K562 (cell line): ENCODE measurements at regions not wholly inside any gene's neighbourhood (a gene's known extent, or its start where the extent isn't known, plus 50 kb on each side); places are given as distances from the start of the nearest gene placed in this dataset.

Experiments
- ATAC-seq: fragments of 200-7000 bp; cut with Tn5 transposase; 3 replicates; pipeline ENCODE4 v1.9.1; 2020; ENCODE audit warnings: moderate library complexity
- BruUV-seq: library from RNA; stranded (reverse); fragments of 400-500 nt; replicated peaks from 2 replicates; lab custom pipeline; 2021; lab: Mats Ljungman, UMichigan
- CTCF ChIA-PET: fragments of 300-600 bp; formaldehyde crosslinking; extraction: SDS; loops from one replicate; lab custom pipeline; 2021; ENCODE audit warnings: low intra/inter-chr PET ratio; lab: Yijun Ruan, JAX
- POLR2A ChIA-PET: fragments of 300-600, 350-650 bp; sonication (Branson Sonifier 250); formaldehyde crosslinking; extraction: SDS; loops from one replicate; lab custom pipeline; 2021; ENCODE audit warnings: antibody characterized with exemption, inconsistent platforms; lab: Yijun Ruan, JAX
- DNase-seq, 4 experiments: peaks; one replicate each; pipeline versions ENCODE4 v3.0.0 to v3.0.0-alpha.2; 2011 to 2018; ENCODE audit warnings: low spot score in 3 of 4, mixed read lengths in 3 of 4; ENCODE audit errors: extremely low read depth in 1 of 4
- FAIRE-seq: peaks from 2 replicates; lab custom pipeline; 2011; peaks lifted over from hg19 to GRCh38; lab: Jason Lieb, UNC
- H2AFZ ChIP-seq: 2 replicates; pipeline ENCODE4 v1.6.0; 2011; ENCODE audit warnings: low read depth, low read length, control low read depth, inconsistent platforms
- H3K27ac ChIP-seq: fragments of 200-600 bp; 3 replicates; pipeline ENCODE4 v1.8.0; 2011; ENCODE audit warnings: low read depth, mild to moderate bottlenecking, control low read depth, inconsistent platforms, low read length, moderate library complexity, mixed read lengths; ENCODE audit errors: extremely low read depth
- H3K27me3 ChIP-seq, 2 experiments: fragments of 300-600 bp in 1 of 2; 2 replicates in 1 of 2; 3 replicates in 1 of 2; pipeline versions ENCODE4 v1.6.0 to v1.8.0; 2011; ENCODE audit warnings: inconsistent platforms in 2 of 2, low read length in 2 of 2, mild to moderate bottlenecking in 1 of 2, mixed read lengths in 1 of 2, moderate library complexity in 1 of 2; ENCODE audit not compliant: control insufficient read depth in 2 of 2, insufficient read depth in 2 of 2
- H3K36me3 ChIP-seq: fragments of 300-600 bp; 3 replicates; pipeline ENCODE4 v1.8.0; 2011; ENCODE audit warnings: mild to moderate bottlenecking, low read length, inconsistent platforms; ENCODE audit not compliant: control insufficient read depth, insufficient read depth
- H3K4me1 ChIP-seq, 2 experiments: fragments of 200-600 bp in 1 of 2; replicated peaks in 1 of 2; 2 replicates in 1 of 2; 3 replicates in 1 of 2; pipeline versions ENCODE4 v1.5.1 to v1.8.0; 2011; ENCODE audit warnings: inconsistent platforms in 2 of 2, low read length in 2 of 2, mild to moderate bottlenecking in 1 of 2, mixed read lengths in 1 of 2, moderate library complexity in 1 of 2; ENCODE audit not compliant: control insufficient read depth in 2 of 2, insufficient read depth in 2 of 2
- H3K4me2 ChIP-seq: 2 replicates; pipeline ENCODE4 v1.6.1; 2011; ENCODE audit warnings: low read length, control low read depth, inconsistent platforms, mixed read lengths; ENCODE audit not compliant: insufficient read depth
- H3K4me3 ChIP-seq: fragments of 200-600 bp; sonication (generic), shearing (Covaris generic); 2 replicates; pipeline ENCODE4 v1.5.1; 2016; ENCODE audit warnings: control low read depth, inconsistent platforms
- H3K79me2 ChIP-seq: fragments of 200-600 bp; 3 replicates; pipeline ENCODE4 v1.8.0; 2011; ENCODE audit warnings: low read length, inconsistent platforms; ENCODE audit not compliant: control insufficient read depth, insufficient read depth
- H3K9ac ChIP-seq, 2 experiments: 2 replicates each; pipeline versions ENCODE4 v1.6.0 to v1.6.1; 2011; ENCODE audit warnings: low read depth in 2 of 2, low read length in 2 of 2, control low read depth in 1 of 2, inconsistent platforms in 1 of 2, mild to moderate bottlenecking in 1 of 2, mixed read lengths in 1 of 2; ENCODE audit not compliant: insufficient read depth in 1 of 2
- H3K9me1 ChIP-seq: one replicate; pipeline ENCODE4 v1.6.0; 2011; ENCODE audit warnings: inconsistent platforms, mild to moderate bottlenecking, low read length, moderate library complexity; ENCODE audit not compliant: control insufficient read depth, insufficient read depth
- H3K9me3 ChIP-seq: replicated peaks from 2 replicates; pipeline ENCODE4 v1.5.1; 2011; ENCODE audit warnings: low read depth, low read length, inconsistent platforms; ENCODE audit not compliant: control insufficient read depth, insufficient read depth
- H4K20me1 ChIP-seq: replicated peaks from 2 replicates; pipeline ENCODE4 v1.6.1; 2011; ENCODE audit warnings: low read length, inconsistent platforms, mixed read lengths; ENCODE audit not compliant: control insufficient read depth, insufficient read depth
- BCOR ChIP-seq: fragments of 450-650 bp; IDR thresholded peaks from 2 replicates; pipeline ENCODE4 v1.6.1; 2016
- CEBPB ChIP-seq: fragments of 450-650 bp; IDR thresholded peaks from 2 replicates; pipeline ENCODE4 v1.6.1; 2016; ENCODE audit warnings: missing genetic modification characterization, missing compliant biosample characterization
- CREB5 ChIP-seq: fragments of 250-450 bp; sonication (Bioruptor Pico); IDR thresholded peaks from 2 replicates; pipeline ENCODE4 v1.5.0; 2020; ENCODE audit warnings: mild to moderate bottlenecking
- DNMT1 ChIP-seq: fragments of 450-650 bp; IDR thresholded peaks from 2 replicates; pipeline ENCODE4 v1.6.1; 2016; ENCODE audit warnings: antibody characterized with exemption, mild to moderate bottlenecking
- L3MBTL2 ChIP-seq: fragments of 450-650 bp; IDR thresholded peaks from 2 replicates; pipeline ENCODE4 v1.6.1; 2016; ENCODE audit warnings: mild to moderate bottlenecking, moderate library complexity
- LEF1 ChIP-seq: fragments of 450-650 bp; IDR thresholded peaks from 2 replicates; pipeline ENCODE4 v1.6.1; 2016; ENCODE audit warnings: mild to moderate bottlenecking
- MYC ChIP-seq, 2 experiments: fragments of 250-450 bp in 1 of 2; sonication (Bioruptor Pico) in 1 of 2; IDR thresholded peaks; 2 replicates each; pipeline versions ENCODE4 v1.5.1 to v1.6.1; 2012 to 2021; ENCODE audit warnings: low read depth in 2 of 2, borderline replicate concordance in 1 of 2, improper control_type of control experiment in 1 of 2, low read length in 1 of 2, mild to moderate bottlenecking in 1 of 2, moderate library complexity in 1 of 2
- XRCC4 ChIP-seq: IDR thresholded peaks from one replicate; pipeline ENCODE4 v1.6.1; 2011; ENCODE audit not compliant: insufficient read depth, insufficient read length; ENCODE audit errors: extremely low read depth
- ZFP1 ChIP-seq: fragments of 450-650 bp; formaldehyde crosslinking; IDR thresholded peaks from 2 replicates; pipeline ENCODE4 v1.4.0; 2020; ENCODE audit warnings: mild to moderate bottlenecking, mixed read lengths
- ZMIZ1 ChIP-seq, 2 experiments: fragments of 150-350 bp in 1 of 2; IDR thresholded peaks; 2 replicates each; pipeline ENCODE4 v1.6.1; 2012 to 2016; ENCODE audit warnings: low read depth in 2 of 2, low read length in 2 of 2, mild to moderate bottlenecking in 1 of 2, moderate library complexity in 1 of 2
- ZNF239 ChIP-seq: fragments of 250-450 bp; sonication (Bioruptor Pico); IDR thresholded peaks from 2 replicates; pipeline ENCODE4 v1.4.0; 2020; ENCODE audit warnings: mild to moderate bottlenecking
- WGBS: fragments of 100-300 bp; shearing (Covaris generic); methylation state at CpG from one replicate; pipeline ENCODE4 v1.1.6; 2016; ENCODE audit warnings: low coverage, mixed read lengths; ENCODE audit not compliant: insufficient coverage; ENCODE audit errors: missing lambda C conversion rate; 5-methylcytosine and 5-hydroxymethylcytosine counted together
- in situ Hi-C: fragments of 300-500 bp; cut with MboI; formaldehyde crosslinking; loops from 4 replicates; pipeline ENCODE4 v1.15.0; 2018; ENCODE audit warnings: inconsistent platforms, mixed read lengths
- intact Hi-C: fragments of 100-400 bp; cut with micrococcal nuclease; formaldehyde crosslinking; loops from 2 replicates; pipeline ENCODE4 v1.14.2; 2022

GRCh38 chr1:208524376-208524775, 280.2 kb upstream of the PLXNA2 start (continued):
- TF ChIP-seq DNMT1: no peak
- no peak for TF ChIP-seq ZMIZ1 (IDR thresholded peaks at IDR 0.05; ENCODE audit: low read depth in 2 of 2, low read length in 2 of 2)

- in situ Hi-C loops: no loop called here
- Histone ChIP-seq H3K27ac (no peak overlapping the region), H3K4me2 (no peak overlapping the region), H3K27me3 (no peaks in the 10 kb centered on the region), H3K9me1 (no peaks in the 10 kb centered on the region), H4K20me1 (no peaks in the 10 kb centered on the region), H3K4me3 (no peak overlapping the region), H3K9me3 (no peaks in the 10 kb centered on the region), H3K79me2 (no peaks in the 10 kb centered on the region), H2AFZ (no peak overlapping the region), H3K9ac (no peak overlapping the region), H3K36me3 (no peaks in the 10 kb centered on the region), H3K4me1 (no peaks in the 10 kb centered on the region)
- no peak for FAIRE-seq
- 0% methylated on average over 5 of the region's 5 CpGs for WGBS
- no TSS peak for BruUV-seq
- TF ChIP-seq LEF1 (no peak), CEBPB (tag) (no peak), MYC (IDR thresholded peaks at IDR 0.05; ENCODE audit: low read depth, low read length) (no peak), MYC (CRISPR knock-in tag; IDR thresholded peaks at IDR 0.05; ENCODE audit: borderline replicate concordance, low read depth) (no peak), BCOR (no peak), ZNF239 (no peak), XRCC4 (no peak), CREB5 (no peak), L3MBTL2 (no peak), ZFP1 (no peak)
- ChIA-PET POLR2A (no interaction called here), CTCF (no interaction called here)
- intact Hi-C loops: no loop called here
- no peak for ATAC-seq
- no peak for DNase-seq
Measured at GRCh38 chr1:208524925-208525324, 280.7 kb upstream of the PLXNA2 start.
